HG03439 (cell line): ENCODE measurements at regions not wholly inside any gene's neighbourhood (a gene's known extent, or its start where the extent isn't known, plus 50 kb on each side); places are given as distances from the start of the nearest gene placed in this dataset.

Experiments used
- ATAC-seq: cut with Tn5 transposase; IDR thresholded peaks from one replicate; pipeline ENCODE4 v1.9.1; 2021; ENCODE audit warnings: mild to moderate bottlenecking, moderate library complexity; ENCODE audit not compliant: unreplicated experiment

- ATAC-seq, result no peak
Observed at GRCh38 chr4:101596781-101597552, 193.6 kb upstream of the BANK1 start.

DNA sequence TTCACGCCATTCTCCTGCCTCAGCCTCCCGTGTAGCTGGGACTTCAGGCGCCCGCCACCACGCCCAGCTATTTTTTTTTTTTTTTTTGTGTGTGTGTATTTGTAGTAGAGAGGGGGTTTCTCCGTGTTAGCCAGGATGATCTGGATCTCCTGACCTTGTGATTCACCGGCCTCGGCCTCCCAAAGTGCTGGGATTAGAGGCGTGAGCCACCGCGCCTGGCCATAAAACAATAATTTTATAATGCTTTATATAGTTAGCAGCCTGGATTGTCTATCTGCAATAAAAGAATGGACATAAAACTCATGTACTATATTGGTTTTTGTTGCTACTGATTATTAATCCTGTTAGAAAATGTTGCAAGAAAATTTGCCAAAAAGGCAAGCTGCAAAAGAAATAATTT lies 195.9 kb upstream of the BANK1 start:
- ATAC-seq, result no peak

- ATAC-seq, result no peak
Observed at GRCh38 chr4:101593666-101594065, 196.9 kb upstream of the BANK1 start.

DNA sequence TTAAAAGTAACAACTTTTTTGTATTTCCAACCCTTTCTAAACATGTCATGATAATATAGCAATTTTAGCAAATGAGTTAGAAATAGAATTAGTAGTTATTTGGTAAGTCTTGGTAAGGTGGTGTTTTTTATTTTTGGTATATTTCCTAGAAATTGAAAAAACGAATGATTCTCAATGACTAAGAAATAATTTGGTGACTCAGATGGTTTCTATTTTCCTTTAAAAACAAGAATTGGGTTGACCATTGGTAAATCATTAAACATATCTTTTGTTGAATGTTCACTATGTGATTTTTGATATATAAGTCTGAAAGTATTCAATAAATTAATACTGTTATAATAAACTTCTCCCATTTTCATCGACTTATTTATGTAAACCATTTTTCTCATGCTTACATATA lies 206.2 kb upstream of the BANK1 start:
- no peak for ATAC-seq

DNA sequence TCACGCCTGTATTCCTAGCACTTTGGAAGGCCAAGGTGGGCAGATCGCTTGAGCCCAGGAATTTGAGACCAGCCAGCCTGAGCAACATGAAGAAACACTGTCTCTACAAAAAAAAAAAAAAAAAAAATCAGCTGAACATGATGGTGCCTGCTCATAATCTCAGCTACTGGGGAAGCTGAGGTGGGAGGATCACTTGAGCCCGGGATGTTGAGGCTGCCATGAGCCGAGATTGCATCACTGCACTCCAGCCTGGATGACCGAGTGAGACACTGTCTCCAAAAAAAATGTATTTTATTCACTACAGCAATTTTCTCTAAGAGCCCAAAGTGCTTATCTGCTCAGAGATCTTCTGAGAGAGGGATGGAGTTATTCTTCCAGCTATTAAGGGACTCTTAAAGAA lies 215.8 kb upstream of the PPP3CA start:
- no peak for ATAC-seq

DNA sequence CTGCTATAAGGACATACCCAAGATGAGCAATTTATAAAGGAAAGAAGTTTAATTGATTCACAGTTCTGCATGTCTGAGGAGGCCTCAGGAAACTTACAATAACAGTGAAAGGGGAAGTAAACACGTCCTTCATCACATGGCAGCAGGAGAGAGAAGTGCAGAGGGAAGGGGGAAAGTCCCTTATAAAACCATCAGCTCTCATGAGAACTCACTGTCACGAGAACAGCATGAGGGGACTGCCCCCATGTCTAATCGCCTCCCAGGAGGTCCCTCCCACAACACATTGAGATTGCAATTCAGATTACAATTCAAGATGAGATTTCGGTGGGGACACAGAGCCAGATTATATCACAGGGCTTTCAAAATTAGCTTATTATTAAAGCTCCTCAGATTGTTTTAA lies 209.5 kb upstream of the PPP3CA start:
- ATAC-seq, result no peak

DNA sequence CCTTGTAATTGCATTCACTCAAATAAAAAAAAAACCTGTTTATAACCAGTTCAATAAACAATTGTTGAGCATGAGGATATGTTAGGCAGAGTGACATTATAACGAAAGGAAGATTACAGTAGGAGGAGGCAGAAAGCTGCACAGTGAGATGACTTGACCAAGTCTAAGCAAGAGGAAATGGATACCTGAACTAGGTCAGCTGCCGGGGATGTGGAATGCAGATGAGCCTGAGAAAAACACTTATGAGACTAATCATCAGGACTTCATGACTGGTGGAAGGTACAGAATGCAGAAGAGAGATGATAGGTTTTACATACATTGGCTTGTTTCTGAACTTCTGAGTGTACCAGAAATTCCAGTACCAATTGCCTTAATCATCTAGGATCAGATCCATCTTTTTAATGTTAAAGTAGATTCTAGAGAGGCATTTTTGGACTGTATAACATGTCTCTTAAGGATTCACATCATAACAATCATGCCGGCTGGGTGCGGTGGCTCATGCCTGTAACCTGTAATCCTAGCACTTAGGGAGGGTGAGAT lies 208.1 kb upstream of the PPP3CA start:
- ATAC-seq, result no peak

DNA sequence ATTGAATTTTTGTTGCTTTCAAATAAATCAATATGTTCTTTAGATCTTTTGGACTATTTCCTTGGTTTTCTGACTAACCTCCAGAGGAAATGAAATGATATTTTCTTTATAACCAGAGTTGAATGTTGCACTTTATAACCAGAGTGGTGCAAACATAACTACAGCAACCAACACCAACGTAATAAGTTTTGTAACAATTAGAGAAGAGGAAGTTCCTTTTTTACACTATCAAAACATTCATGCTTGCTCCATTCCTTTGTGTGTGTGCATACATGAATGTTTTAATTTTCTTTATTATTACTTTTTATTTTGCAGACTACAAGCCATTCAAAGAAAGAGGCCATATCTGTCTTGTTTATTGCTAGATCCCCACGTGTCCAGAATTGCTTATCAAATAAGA lies 193.0 kb upstream of the PPP3CA start:
- no peak for ATAC-seq

DNA sequence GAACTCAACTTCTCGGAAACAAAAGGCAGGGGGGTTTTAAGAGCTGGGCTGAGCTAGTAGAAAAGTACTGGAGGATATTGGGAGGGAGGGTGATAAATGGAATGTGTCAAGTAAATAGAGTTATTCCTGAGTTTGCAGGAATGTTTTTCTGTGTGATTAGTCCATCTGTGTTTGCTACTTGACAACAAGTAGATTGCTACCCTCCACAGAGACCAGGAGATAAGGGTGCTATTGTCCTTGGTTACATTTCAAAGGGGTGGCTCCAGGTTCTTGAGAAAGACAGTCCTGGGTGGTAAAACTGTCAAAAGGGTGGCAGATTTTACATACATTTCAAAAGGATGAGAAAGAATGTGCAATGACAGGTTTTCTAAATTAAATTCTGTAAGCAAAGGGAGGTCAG lies 181.2 kb upstream of the PPP3CA start:
- ATAC-seq, result no peak

DNA sequence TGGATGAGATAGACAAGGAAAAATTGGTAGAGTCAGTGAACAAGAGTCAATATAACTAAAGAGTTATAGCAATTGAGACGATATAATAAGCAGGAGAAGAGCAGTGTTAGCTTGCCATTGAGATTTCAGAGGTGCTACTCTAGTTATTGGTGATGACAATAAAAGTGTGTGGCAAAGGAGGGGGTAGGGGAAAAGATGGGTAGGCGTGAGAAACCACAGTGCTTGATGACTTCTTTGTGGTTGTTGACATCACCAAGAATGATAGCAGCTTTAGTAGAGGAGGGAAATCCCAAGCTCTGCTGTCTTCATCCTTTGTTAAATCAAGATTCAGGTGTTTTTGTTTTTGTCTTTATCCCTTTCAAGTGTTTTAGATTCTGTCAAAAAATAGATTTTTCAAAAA lies 179.9 kb upstream of the PPP3CA start:
- ATAC-seq, result peak; percentile 96

DNA sequence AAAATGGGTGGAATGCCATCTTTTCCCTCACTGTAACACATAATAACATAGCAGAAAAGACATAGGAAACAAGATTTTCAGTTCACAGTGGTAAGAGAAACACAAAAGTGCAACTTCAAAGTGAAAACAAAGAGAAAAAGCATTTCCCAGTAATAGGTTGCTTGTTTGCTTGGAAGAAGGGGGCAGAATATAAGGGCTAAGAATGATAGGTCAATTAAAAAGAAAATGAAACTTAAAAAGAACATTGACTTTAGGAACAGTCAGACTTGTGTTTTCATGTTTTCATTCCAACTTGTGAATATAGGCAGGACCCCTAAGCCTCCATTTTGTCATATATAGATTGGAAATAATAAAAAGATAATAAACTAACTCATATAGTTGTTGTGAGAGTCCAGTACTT lies 168.2 kb upstream of the PPP3CA start:
- ATAC-seq, result no peak

- no peak for ATAC-seq
Observed at GRCh38 chr4:101515099-101515498, 167.8 kb upstream of the PPP3CA start.

GRCh38 chr4:101512416-101512815 lies 165.1 kb upstream of the PPP3CA start:
- no peak for ATAC-seq

DNA sequence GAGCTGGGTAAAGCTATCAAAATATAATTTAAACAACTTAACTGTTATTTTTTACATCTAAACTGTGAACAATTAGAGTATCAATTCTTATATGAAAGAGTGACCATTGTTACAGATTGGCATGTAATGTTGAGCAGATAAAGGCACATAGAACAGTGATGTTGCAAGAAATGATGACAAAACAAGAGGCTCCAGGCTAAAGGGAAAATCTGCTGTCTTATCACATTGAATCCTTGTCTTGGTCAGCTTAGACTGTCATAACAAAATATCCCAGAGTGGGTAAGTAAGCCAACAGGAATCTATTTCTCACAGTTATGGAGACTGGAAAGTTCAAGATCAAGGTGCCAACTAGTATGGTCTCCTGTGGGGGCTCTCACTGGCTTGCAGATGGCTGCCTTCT lies 154.1 kb upstream of the PPP3CA start:
- no peak for ATAC-seq

- ATAC-seq, result no peak
Observed at GRCh38 chr4:101500742-101501141, 153.4 kb upstream of the PPP3CA start.

- no peak for ATAC-seq
Observed at GRCh38 chr4:101475246-101475645, 127.9 kb upstream of the PPP3CA start.

DNA sequence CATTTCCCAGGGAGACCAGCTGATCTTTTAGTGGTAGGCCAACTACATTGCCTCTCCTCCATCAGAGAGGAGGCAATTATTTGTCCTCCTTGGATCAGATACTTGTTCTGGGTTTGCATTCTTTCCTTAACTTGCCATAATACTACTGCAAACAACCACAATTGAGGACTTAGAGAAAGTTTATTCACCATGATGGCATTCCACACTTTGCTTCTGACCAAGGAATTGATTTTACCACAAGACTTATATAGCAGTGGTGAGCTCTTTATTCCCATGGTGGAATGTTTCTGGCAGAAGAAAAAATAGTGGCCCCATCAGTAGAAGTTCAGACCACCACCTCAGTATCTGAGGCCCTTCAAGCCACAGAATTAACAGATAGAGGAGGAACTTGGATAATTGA lies 123.9 kb upstream of the PPP3CA start:
- ATAC-seq, result no peak

DNA sequence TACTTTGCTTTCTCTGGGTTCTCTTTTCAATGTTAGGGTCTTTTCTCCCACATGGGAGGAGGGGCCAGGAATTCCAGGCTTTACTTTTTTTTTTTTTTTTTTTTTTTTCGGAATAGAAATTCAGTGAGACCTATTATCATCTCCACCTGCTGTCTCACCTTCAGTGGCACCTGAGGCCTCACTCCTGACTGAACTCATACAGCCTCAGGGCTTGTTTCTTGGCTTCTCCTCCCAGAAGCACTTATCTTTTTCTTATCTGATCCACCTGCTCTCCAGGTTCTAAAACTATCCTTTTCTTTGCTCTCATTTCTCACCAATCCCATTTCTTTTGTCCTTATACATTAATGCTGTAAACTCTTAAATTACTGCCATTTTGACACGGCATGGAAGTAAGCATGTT lies 117.3 kb upstream of the PPP3CA start:
- ATAC-seq, result no peak

DNA sequence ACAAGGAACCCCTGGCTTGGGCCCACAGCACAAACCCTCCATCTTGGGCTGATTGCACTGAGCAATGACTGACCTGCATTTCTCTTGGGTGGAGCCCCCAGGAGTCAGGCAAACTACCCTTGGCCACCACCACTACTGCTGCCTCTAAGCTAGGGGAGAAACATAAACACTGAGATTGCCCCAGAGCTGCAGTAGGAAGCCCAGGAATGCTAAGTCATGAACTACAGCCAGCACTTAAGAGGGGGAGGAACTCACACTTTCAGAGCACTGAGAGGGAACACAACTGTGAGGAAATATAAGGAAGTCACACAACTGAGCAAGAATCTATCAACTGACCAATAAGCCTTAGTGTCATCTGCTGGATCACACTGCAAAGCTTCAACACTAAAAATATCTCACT lies 111.6 kb upstream of the PPP3CA start:
- ATAC-seq, result no peak

GRCh38 chr4:101458473-101458872 lies 111.1 kb upstream of the PPP3CA start:
- ATAC-seq, result no peak

DNA sequence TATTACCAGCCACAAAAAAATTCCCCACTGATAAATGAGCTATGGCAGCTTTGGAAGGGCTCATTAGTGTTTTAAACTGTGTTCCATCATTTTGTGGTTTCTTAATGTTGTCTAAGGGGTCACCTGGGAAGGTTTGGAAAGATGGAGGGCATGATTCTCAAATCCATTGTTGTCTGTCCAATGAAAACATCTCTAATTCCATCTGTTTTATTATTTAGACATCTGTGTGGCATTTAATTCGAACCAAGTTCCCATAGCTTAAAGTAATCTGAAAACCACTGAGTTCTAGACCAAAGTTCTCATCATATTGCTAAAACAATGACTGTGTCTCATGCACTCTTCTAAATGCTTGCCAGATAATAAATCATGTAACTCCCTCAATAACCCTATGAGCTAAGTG lies 103.8 kb upstream of the PPP3CA start:
- ATAC-seq, result no peak

GRCh38 chr4:101441446-101441845 lies 94.1 kb upstream of the PPP3CA start:
- no peak for ATAC-seq

DNA sequence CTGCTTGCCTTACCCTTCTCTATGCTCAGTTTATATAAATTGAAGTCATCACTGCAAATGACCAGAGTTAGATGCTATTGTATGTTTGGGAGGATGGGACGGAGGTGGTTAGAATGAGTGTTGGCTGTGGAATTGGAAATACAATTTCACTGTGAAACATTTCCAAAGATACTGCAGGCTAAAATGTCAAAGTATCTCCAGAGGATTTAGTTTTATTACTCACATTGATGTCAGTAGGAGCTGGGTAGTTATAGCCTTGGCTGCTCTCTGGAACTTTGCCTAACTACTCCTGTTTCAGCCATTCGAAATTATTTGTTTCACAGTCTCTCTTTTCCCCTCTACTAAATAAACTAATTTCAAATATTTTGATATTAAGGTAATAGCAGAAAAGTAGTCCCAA lies 92.6 kb upstream of the PPP3CA start:
- no peak for ATAC-seq
